Gastroesophageal sphincter (tissue), 3 donors: ENCODE measurements at regions not wholly inside any gene's neighbourhood (a gene's known extent, or its start where the extent isn't known, plus 50 kb on each side); places are given as distances from the start of the nearest gene placed in this dataset.
"Not testable (repeated sequence)": the region's sequence is repeated elsewhere in the genome, so short reads cannot be mapped to it uniquely, and the experiment has no call there.

ENCODE experiments used
- CTCF ChIP-seq, 4 experiments: fragments of 200-600 bp in 2 of 4; fragments of 450-650 bp in 2 of 4; sonication (generic) in 1 of 4; IDR thresholded peaks; one replicate each; pipeline ENCODE4 v1.5.1; 2017 to 2019; ENCODE audit warnings: antibody characterized with exemption in 4 of 4, mild to moderate bottlenecking in 2 of 4, moderate library complexity in 2 of 4
- EP300 ChIP-seq: sonication (generic); formaldehyde crosslinking; IDR thresholded peaks from one replicate; pipeline ENCODE4 v1.6.1; 2017; ENCODE audit warnings: antibody characterized with exemption, mild to moderate bottlenecking
- POLR2AphosphoS5 ChIP-seq: sonication (generic); formaldehyde crosslinking; IDR thresholded peaks from one replicate; pipeline ENCODE4 v1.6.1; 2017; ENCODE audit warnings: antibody characterized with exemption

GRCh38 chr12:131293071-131294015 lies 339.6 kb downstream of the ADGRD1 start:
- TF ChIP-seq EP300; CTCF (IDR thresholded peaks at IDR 0.05); POLR2AphosphoS5: not testable (repeated sequence)
